ENCODE measurements at regions not wholly inside any gene's neighbourhood (a gene's known extent, or its start where the extent isn't known, plus 50 kb on each side); places are given as distances from the start of the nearest gene placed in this dataset.

GRCh38 chr6:168928012-168928411 is 325.6 kb downstream of the THBS2 start:
- TF ChIP-seq JUND (IDR thresholded peaks at IDR 0.05), result no peak
- TF ChIP-seq, protein P1, sequence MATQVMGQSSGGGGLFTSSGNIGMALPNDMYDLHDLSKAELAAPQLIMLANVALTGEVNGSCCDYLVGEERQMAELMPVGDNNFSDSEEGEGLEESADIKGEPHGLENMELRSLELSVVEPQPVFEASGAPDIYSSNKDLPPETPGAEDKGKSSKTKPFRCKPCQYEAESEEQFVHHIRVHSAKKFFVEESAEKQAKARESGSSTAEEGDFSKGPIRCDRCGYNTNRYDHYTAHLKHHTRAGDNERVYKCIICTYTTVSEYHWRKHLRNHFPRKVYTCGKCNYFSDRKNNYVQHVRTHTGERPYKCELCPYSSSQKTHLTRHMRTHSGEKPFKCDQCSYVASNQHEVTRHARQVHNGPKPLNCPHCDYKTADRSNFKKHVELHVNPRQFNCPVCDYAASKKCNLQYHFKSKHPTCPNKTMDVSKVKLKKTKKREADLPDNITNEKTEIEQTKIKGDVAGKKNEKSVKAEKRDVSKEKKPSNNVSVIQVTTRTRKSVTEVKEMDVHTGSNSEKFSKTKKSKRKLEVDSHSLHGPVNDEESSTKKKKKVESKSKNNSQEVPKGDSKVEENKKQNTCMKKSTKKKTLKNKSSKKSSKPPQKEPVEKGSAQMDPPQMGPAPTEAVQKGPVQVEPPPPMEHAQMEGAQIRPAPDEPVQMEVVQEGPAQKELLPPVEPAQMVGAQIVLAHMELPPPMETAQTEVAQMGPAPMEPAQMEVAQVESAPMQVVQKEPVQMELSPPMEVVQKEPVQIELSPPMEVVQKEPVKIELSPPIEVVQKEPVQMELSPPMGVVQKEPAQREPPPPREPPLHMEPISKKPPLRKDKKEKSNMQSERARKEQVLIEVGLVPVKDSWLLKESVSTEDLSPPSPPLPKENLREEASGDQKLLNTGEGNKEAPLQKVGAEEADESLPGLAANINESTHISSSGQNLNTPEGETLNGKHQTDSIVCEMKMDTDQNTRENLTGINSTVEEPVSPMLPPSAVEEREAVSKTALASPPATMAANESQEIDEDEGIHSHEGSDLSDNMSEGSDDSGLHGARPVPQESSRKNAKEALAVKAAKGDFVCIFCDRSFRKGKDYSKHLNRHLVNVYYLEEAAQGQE (IDR thresholded peaks at IDR 0.05; ENCODE audit: low read depth, low read length), result no peak
- no peak for TF ChIP-seq POLR2AphosphoS5 (IDR thresholded peaks at IDR 0.05; ENCODE audit: low read depth, low read length)
- TF ChIP-seq FOSL2 (IDR thresholded peaks at IDR 0.05; ENCODE audit: borderline replicate concordance, low read depth), result no peak
- no peak for TF ChIP-seq TEAD4 (IDR thresholded peaks at IDR 0.05; ENCODE audit: borderline replicate concordance, insufficient read depth)
- TF ChIP-seq FOXJ3 (CRISPR knock-in tag; IDR thresholded peaks at IDR 0.05), result no peak
- TF ChIP-seq, protein P2, sequence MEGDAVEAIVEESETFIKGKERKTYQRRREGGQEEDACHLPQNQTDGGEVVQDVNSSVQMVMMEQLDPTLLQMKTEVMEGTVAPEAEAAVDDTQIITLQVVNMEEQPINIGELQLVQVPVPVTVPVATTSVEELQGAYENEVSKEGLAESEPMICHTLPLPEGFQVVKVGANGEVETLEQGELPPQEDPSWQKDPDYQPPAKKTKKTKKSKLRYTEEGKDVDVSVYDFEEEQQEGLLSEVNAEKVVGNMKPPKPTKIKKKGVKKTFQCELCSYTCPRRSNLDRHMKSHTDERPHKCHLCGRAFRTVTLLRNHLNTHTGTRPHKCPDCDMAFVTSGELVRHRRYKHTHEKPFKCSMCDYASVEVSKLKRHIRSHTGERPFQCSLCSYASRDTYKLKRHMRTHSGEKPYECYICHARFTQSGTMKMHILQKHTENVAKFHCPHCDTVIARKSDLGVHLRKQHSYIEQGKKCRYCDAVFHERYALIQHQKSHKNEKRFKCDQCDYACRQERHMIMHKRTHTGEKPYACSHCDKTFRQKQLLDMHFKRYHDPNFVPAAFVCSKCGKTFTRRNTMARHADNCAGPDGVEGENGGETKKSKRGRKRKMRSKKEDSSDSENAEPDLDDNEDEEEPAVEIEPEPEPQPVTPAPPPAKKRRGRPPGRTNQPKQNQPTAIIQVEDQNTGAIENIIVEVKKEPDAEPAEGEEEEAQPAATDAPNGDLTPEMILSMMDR (IDR thresholded peaks at IDR 0.05), result no peak
- no peak for TF ChIP-seq SIN3A (IDR thresholded peaks at IDR 0.05; ENCODE audit: borderline replicate concordance, low read depth, low read length)
- no peak for TF ChIP-seq RAD21 (IDR thresholded peaks at IDR 0.05; ENCODE audit: low read length)
- no peak for TF ChIP-seq SMC3 (IDR thresholded peaks at IDR 0.05; ENCODE audit: low read depth, low read length)
- TF ChIP-seq GATA2 (CRISPR knock-in tag; IDR thresholded peaks at IDR 0.05), result no peak
- no peak for TF ChIP-seq GABPA (IDR thresholded peaks at IDR 0.05; ENCODE audit: low read depth)
- no peak for TF ChIP-seq NRF1 (IDR thresholded peaks at IDR 0.05; ENCODE audit: low read depth, low read length)
